ENCODE measurements at regions not wholly inside any gene's neighbourhood (a gene's known extent, or its start where the extent isn't known, plus 50 kb on each side); places are given as distances from the start of the nearest gene placed in this dataset.
"Not testable (repeated sequence)": the region's sequence is repeated elsewhere in the genome, so short reads cannot be mapped to it uniquely, and the experiment has no call there.

DNA sequence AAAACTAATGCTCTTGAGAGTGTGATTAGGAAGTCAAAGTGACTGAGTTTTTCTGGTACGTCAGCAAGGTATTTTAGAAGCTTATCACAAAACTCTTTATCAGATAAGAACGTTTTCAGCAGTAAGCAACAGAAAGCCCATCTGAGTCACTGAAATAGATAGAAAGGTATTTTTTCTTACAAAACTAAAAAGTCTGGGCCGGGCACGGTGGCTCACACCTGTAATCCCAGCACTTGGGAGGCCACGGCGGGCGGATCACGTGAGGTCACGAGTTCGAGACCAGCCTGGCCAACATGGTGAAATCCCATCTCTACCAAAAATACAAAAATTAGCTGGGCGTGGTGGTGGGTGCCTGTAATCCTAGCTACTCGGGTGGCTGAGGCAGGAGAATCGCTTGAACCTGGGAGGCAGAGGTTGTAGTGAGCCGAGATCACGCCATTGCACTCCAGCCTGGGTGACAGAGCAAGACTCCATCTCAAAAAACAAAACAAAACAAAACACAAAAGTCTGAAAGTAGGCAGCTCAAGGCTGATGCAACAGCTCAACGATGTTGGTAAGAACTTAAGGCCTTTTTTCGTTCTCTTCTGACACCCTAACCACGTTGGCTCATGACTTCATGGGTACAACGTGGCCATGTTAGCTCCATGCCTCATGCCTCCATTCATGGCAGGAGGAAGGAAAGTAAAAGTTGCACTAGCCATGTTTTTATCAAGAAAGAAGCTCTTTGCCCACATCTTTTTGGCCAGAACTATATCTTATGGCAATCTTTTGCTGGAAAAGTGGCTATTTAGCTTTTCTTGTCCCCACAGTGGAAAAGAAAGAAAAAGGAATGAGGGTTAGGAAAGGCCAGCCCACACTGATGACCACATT is 129.6 kb downstream of the MAP3K7 start:
- not testable (repeated sequence) for TF ChIP-seq FOS (IDR thresholded peaks at IDR 0.05; ENCODE audit: borderline replicate concordance, insufficient read depth, low read length); POLR2A (IDR thresholded peaks at IDR 0.05; ENCODE audit: low read depth, low read length); EZH2 (IDR thresholded peaks at IDR 0.05; ENCODE audit: borderline replicate concordance, low read depth, low read length, severe bottlenecking); GATA2 (IDR thresholded peaks at IDR 0.05; ENCODE audit: insufficient read depth, insufficient read length, low read depth, low read length); MYC (IDR thresholded peaks at IDR 0.05; ENCODE audit: low read depth, low read length); POLR2AphosphoS5 (IDR thresholded peaks at IDR 0.05; ENCODE audit: insufficient read depth, low read depth, low read length); JUN (IDR thresholded peaks at IDR 0.05; ENCODE audit: borderline replicate concordance, insufficient read depth, insufficient read length, low read depth)
- TF ChIP-seq, protein P1, sequence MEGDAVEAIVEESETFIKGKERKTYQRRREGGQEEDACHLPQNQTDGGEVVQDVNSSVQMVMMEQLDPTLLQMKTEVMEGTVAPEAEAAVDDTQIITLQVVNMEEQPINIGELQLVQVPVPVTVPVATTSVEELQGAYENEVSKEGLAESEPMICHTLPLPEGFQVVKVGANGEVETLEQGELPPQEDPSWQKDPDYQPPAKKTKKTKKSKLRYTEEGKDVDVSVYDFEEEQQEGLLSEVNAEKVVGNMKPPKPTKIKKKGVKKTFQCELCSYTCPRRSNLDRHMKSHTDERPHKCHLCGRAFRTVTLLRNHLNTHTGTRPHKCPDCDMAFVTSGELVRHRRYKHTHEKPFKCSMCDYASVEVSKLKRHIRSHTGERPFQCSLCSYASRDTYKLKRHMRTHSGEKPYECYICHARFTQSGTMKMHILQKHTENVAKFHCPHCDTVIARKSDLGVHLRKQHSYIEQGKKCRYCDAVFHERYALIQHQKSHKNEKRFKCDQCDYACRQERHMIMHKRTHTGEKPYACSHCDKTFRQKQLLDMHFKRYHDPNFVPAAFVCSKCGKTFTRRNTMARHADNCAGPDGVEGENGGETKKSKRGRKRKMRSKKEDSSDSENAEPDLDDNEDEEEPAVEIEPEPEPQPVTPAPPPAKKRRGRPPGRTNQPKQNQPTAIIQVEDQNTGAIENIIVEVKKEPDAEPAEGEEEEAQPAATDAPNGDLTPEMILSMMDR (IDR thresholded peaks at IDR 0.05; ENCODE audit: extremely low read depth in 1 of 2, insufficient read depth in 1 of 2, low read depth in 1 of 2, low read length in 2 of 2) = not testable (repeated sequence)
- TF ChIP-seq, protein P2, sequence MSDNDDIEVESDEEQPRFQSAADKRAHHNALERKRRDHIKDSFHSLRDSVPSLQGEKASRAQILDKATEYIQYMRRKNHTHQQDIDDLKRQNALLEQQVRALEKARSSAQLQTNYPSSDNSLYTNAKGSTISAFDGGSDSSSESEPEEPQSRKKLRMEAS (IDR thresholded peaks at IDR 0.05; ENCODE audit: insufficient read depth, insufficient read length) = not testable (repeated sequence)

Data from endothelial cell of umbilical vein (primary cell).